ENCODE measurements at regions not wholly inside any gene's neighbourhood (a gene's known extent, or its start where the extent isn't known, plus 50 kb on each side); places are given as distances from the start of the nearest gene placed in this dataset.

DNA sequence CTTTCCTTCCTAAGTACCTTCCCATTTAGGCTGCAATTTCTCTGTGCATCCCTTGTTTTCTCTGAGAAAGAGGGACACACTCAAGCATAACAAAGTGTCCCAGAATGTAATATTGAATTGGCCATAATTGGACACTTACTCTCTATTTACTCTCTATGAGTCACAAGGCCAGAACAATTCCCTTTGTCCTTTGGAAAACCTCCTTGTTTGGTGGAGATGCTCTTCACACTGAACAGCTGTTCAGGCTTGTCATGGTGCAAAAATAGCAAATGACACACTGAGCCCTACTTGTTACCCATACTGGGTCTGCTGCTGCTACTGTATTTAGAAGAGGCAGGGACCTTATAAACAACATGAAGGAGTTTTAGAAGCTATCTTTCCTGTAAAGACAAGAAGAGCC lies 1590.5 kb upstream of the TMEM132C start:
- TF ChIP-seq, protein P1, sequence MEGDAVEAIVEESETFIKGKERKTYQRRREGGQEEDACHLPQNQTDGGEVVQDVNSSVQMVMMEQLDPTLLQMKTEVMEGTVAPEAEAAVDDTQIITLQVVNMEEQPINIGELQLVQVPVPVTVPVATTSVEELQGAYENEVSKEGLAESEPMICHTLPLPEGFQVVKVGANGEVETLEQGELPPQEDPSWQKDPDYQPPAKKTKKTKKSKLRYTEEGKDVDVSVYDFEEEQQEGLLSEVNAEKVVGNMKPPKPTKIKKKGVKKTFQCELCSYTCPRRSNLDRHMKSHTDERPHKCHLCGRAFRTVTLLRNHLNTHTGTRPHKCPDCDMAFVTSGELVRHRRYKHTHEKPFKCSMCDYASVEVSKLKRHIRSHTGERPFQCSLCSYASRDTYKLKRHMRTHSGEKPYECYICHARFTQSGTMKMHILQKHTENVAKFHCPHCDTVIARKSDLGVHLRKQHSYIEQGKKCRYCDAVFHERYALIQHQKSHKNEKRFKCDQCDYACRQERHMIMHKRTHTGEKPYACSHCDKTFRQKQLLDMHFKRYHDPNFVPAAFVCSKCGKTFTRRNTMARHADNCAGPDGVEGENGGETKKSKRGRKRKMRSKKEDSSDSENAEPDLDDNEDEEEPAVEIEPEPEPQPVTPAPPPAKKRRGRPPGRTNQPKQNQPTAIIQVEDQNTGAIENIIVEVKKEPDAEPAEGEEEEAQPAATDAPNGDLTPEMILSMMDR (IDR thresholded peaks at IDR 0.05 in 8 of 11, conservative IDR thresholded peaks at IDR 0.05 in 3 of 11), result no peak
- TF ChIP-seq POLR2A (IDR thresholded peaks at IDR 0.05) (no peak), POLR2AphosphoS5 (IDR thresholded peaks at IDR 0.05) (no peak)
